ENCODE measurements at regions not wholly inside any gene's neighbourhood (a gene's known extent, or its start where the extent isn't known, plus 50 kb on each side); places are given as distances from the start of the nearest gene placed in this dataset.

DNA sequence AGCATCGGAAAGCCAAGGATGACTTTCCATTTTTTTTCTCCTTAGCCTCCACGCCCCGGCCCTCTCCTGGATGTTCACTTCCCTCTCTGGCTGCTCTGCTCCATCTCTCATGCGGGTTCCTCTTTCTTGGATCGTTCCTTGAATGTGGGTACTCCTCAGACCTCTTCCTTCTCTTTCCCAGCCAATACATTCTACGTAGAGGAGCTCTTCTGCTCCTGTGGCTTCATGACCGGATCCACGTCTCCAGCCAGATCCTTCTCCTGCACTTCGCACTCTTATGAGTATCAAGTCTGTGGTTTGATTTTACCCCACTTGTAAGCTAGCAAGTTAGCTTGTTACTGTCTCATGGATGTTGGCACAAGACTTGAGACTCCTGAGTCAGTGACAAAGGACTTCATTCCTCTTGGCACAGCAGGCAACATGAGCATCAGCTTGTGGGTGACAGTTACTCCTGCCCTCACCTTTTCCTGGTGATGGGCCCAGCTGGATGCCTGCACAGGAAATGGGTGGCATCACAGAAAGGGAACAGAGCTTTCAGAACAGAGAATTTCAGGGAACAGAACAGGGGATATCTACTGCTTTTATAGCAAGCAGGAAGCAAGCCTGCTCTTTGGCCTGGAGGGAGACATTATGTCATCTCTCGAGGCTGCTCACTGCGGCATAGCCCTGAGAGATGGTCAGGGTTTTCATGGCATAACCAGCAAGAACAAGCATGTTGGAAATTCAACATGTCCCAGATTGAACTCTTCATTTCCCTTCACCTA, 100.1 kb upstream of the KIF26B start:
- H3K27ac ChIP-seq = no peak overlapping the region
- no peaks in the 10 kb centered on the region for H3K27me3 ChIP-seq (ENCODE audit: control insufficient read depth, insufficient read depth, low read length)
- no peaks in the 10 kb centered on the region for H3K9me3 ChIP-seq (ENCODE audit: control insufficient read depth, low read length)
- H3K4me2 ChIP-seq (ENCODE audit: low read length) = no peak overlapping the region
- H3K4me1 ChIP-seq = no peaks in the 10 kb centered on the region
- no peak overlapping the region for H3K4me3 ChIP-seq (ENCODE audit: low read depth, low read length)
- H3K9ac ChIP-seq = no peak overlapping the region
- no peaks in the 10 kb centered on the region for H3K36me3 ChIP-seq (ENCODE audit: control insufficient read depth, insufficient read depth, low read length)
- no peak for TF ChIP-seq CTCF (IDR thresholded peaks at IDR 0.05)
- no peak overlapping the region for H2AFZ ChIP-seq
- H3K79me2 ChIP-seq = no peaks in the 10 kb centered on the region

- no peaks in the 10 kb centered on the region for H3K9me3 ChIP-seq (ENCODE audit: control insufficient read depth, low read length)
- H3K36me3 ChIP-seq (ENCODE audit: control insufficient read depth, insufficient read depth, low read length) = no peaks in the 10 kb centered on the region
- TF ChIP-seq CTCF (IDR thresholded peaks at IDR 0.05) = no peak
- no peak overlapping the region for H3K4me3 ChIP-seq (ENCODE audit: low read depth, low read length)
- H3K27ac ChIP-seq = no peak overlapping the region
- H3K79me2 ChIP-seq = no peaks in the 10 kb centered on the region
- H3K27me3 ChIP-seq (ENCODE audit: control insufficient read depth, insufficient read depth, low read length) = no peaks in the 10 kb centered on the region
- no peak overlapping the region for H2AFZ ChIP-seq
- no peak overlapping the region for H3K4me2 ChIP-seq (ENCODE audit: low read length)
- H3K9ac ChIP-seq = no peak overlapping the region
- H3K4me1 ChIP-seq = no peaks in the 10 kb centered on the region
Measured at GRCh38 chr1:245054105-245054504, 100.7 kb upstream of the KIF26B start.

GRCh38 chr1:245052258-245052657, 102.5 kb upstream of the KIF26B start:
- no peaks in the 10 kb centered on the region for H3K79me2 ChIP-seq
- no peak for TF ChIP-seq CTCF (IDR thresholded peaks at IDR 0.05)

GRCh38 chr1:245051349-245052221, 103.2 kb upstream of the KIF26B start:
- H2AFZ ChIP-seq = no peak overlapping the region
- no peak overlapping the region for H3K9ac ChIP-seq
- no peak for TF ChIP-seq CTCF (IDR thresholded peaks at IDR 0.05)

More at GRCh38 chr1:245052258-245052657, 102.5 kb upstream of the KIF26B start:
- no peak overlapping the region for H2AFZ ChIP-seq
- no peaks in the 10 kb centered on the region for H3K36me3 ChIP-seq (ENCODE audit: control insufficient read depth, insufficient read depth, low read length)
- H3K9ac ChIP-seq = no peak overlapping the region
- H3K4me2 ChIP-seq (ENCODE audit: low read length) = no peak overlapping the region
- no peak overlapping the region for H3K27ac ChIP-seq
- no peaks in the 10 kb centered on the region for H3K4me1 ChIP-seq
- no peaks in the 10 kb centered on the region for H3K9me3 ChIP-seq (ENCODE audit: control insufficient read depth, low read length)
- no peaks in the 10 kb centered on the region for H3K27me3 ChIP-seq (ENCODE audit: control insufficient read depth, insufficient read depth, low read length)
- no peak overlapping the region for H3K4me3 ChIP-seq (ENCODE audit: low read depth, low read length)

More at GRCh38 chr1:245051349-245052221, 103.2 kb upstream of the KIF26B start:
- Histone ChIP-seq H3K4me1 (no peaks in the 10 kb centered on the region), H3K27me3 (ENCODE audit: control insufficient read depth, insufficient read depth, low read length) (no peaks in the 10 kb centered on the region), H3K4me3 (ENCODE audit: low read depth, low read length) (no peak overlapping the region), H3K79me2 (no peaks in the 10 kb centered on the region), H3K27ac (no peak overlapping the region), H3K9me3 (ENCODE audit: control insufficient read depth, low read length) (no peaks in the 10 kb centered on the region), H3K36me3 (ENCODE audit: control insufficient read depth, insufficient read depth, low read length) (no peaks in the 10 kb centered on the region), H3K4me2 (ENCODE audit: low read length) (no peak overlapping the region)

All from parathyroid adenoma (tissue), 2 donors.